ENCODE measurements at regions not wholly inside any gene's neighbourhood (a gene's known extent, or its start where the extent isn't known, plus 50 kb on each side); places are given as distances from the start of the nearest gene placed in this dataset.

GRCh38 chr20:39108746-39109145 is 146.6 kb downstream of the DHX35 start:
- DNase-seq = no peak

- no peak for DNase-seq
These were observed 145.6 kb downstream of the DHX35 start for GRCh38 chr20:39107741-39108140.

GRCh38 chr20:39106791-39107190 is 144.6 kb downstream of the DHX35 start:
- DNase-seq = no peak

- no peak for DNase-seq
These were observed 143.4 kb downstream of the DHX35 start for GRCh38 chr20:39105551-39105950.

GRCh38 chr20:39103732-39104131 is 141.6 kb downstream of the DHX35 start:
- no peak for DNase-seq

GRCh38 chr20:39103305-39103704 is 141.2 kb downstream of the DHX35 start:
- no peak for DNase-seq

- no peak for DNase-seq
These were observed 139.8 kb downstream of the DHX35 start for GRCh38 chr20:39101895-39102294.

- DNase-seq = no peak
These were observed 138.5 kb downstream of the DHX35 start for GRCh38 chr20:39100691-39101090.

GRCh38 chr20:39097889-39098288 is 135.7 kb downstream of the DHX35 start:
- no peak for DNase-seq

GRCh38 chr20:39095870-39096269 is 133.7 kb downstream of the DHX35 start:
- no peak for DNase-seq

- no peak for DNase-seq
These were observed 132.2 kb downstream of the DHX35 start for GRCh38 chr20:39094391-39094790.

- DNase-seq = no peak
These were observed 130.7 kb downstream of the DHX35 start for GRCh38 chr20:39092733-39093410.

- peak; percentile 85 for DNase-seq
These were observed 128.8 kb downstream of the DHX35 start for GRCh38 chr20:39090906-39091305.

GRCh38 chr20:39089797-39090196 is 127.7 kb downstream of the DHX35 start:
- DNase-seq = no peak

Measured in NCI-H69 (cell line).